B cell (primary cell): ENCODE measurements at regions not wholly inside any gene's neighbourhood (a gene's known extent, or its start where the extent isn't known, plus 50 kb on each side); places are given as distances from the start of the nearest gene placed in this dataset.

Experiments
- ATAC-seq: fragments of 200-7000 bp; cut with Tn5 transposase; one replicate; pipeline ENCODE4 v1.10.0; 2021; ENCODE audit warnings: low read depth, mild to moderate bottlenecking, moderate number of reproducible peaks, moderate library complexity
- CTCF ChIA-PET: fragments of 350-600 bp; sonication (Branson Sonifier 250); formaldehyde crosslinking; loops from one replicate; lab custom pipeline; 2021; ENCODE audit warnings: antibody characterized with exemption, inconsistent platforms; lab: Charles Lee
- POLR2A ChIA-PET: fragments of 350-600 bp; sonication (Branson Sonifier 250); formaldehyde crosslinking; loops from one replicate; lab custom pipeline; 2021; ENCODE audit warnings: antibody characterized with exemption; lab: Charles Lee
- DNase-seq: peaks from one replicate; pipeline ENCODE4 v3.0.0; 2013
- H2AFZ ChIP-seq: 2 replicates; pipeline ENCODE4 v1.6.1; 2012; ENCODE audit warnings: mild to moderate bottlenecking, low read depth, low read length; ENCODE audit not compliant: insufficient read depth, poor library complexity, severe bottlenecking
- H3K27ac ChIP-seq, 2 donors: 1 replicate in 1 of 2; 2 replicates in 1 of 2; pipeline ENCODE4 v1.5.1; 2012 to 2013; ENCODE audit warnings: low read length in 2 of 2, mild to moderate bottlenecking in 2 of 2, moderate library complexity in 1 of 2
- H3K27me3 ChIP-seq, 4 experiments: fragments of 200-600 bp in 1 of 4; sonication (generic) in 1 of 4; replicated peaks in 1 of 4; 1 replicate in 2 of 4; 2 replicates in 2 of 4; pipeline versions ENCODE4 v1.6.1 to v1.7.0; 2013 to 2016; ENCODE audit warnings: low read length in 3 of 4, mild to moderate bottlenecking in 2 of 4, mixed read lengths in 1 of 4, moderate library complexity in 1 of 4; ENCODE audit not compliant: insufficient read depth in 4 of 4, control insufficient read depth in 3 of 4; ENCODE audit errors: control extremely low read depth in 1 of 4
- H3K36me3 ChIP-seq, 2 experiments: replicated peaks in 1 of 2; 1 replicate in 1 of 2; 2 replicates in 1 of 2; pipeline versions ENCODE4 v1.6.1 to v1.7.1; 2013; ENCODE audit warnings: low read length in 1 of 2; ENCODE audit not compliant: insufficient read depth in 2 of 2, control insufficient read depth in 1 of 2; ENCODE audit errors: control extremely low read depth in 1 of 2, extremely low read depth in 1 of 2
- H3K4me1 ChIP-seq, 2 donors: fragments of 200-600 bp in 1 of 2; sonication (generic) in 1 of 2; 1 replicate in 1 of 2; 2 replicates in 1 of 2; pipeline versions ENCODE4 v1.5.1 to v1.6.1; 2013 to 2017; ENCODE audit warnings: low read length in 2 of 2; ENCODE audit not compliant: control insufficient read depth in 2 of 2, insufficient read depth in 2 of 2
- H3K4me2 ChIP-seq: replicated peaks from 2 replicates; pipeline ENCODE3; 2012; ENCODE audit warnings: mild to moderate bottlenecking, low read depth, low read length; ENCODE audit not compliant: poor library complexity, severe bottlenecking
- H3K4me3 ChIP-seq, 5 experiments: fragments of 200-600 bp in 1 of 5; sonication (generic) in 1 of 5; 1 replicate in 3 of 5; 2 replicates in 2 of 5; pipeline versions ENCODE4 v1.5.1 to v1.7.0; 2011 to 2016; ENCODE audit warnings: low read length in 4 of 5, mild to moderate bottlenecking in 4 of 5, low read depth in 2 of 5, control low read depth in 1 of 5, moderate library complexity in 1 of 5; ENCODE audit not compliant: insufficient read depth in 1 of 5; ENCODE audit errors: control extremely low read depth in 1 of 5, extremely low read depth in 1 of 5
- H3K79me2 ChIP-seq: fragments of 200-600 bp; sonication (generic); one replicate; pipeline ENCODE4 v1.6.0; 2016; ENCODE audit warnings: low read length; ENCODE audit not compliant: control insufficient read depth, insufficient read depth
- H3K9ac ChIP-seq: fragments of 200-600 bp; sonication (generic); 2 replicates; pipeline ENCODE4 v1.6.1; 2017; ENCODE audit warnings: mild to moderate bottlenecking, low read length, moderate library complexity
- H3K9me3 ChIP-seq, 3 donors: one replicate each; pipeline versions ENCODE4 v1.6.1 to v1.7.1; 2013; ENCODE audit warnings: low read length in 2 of 3; ENCODE audit not compliant: control insufficient read depth in 2 of 3, insufficient read depth in 1 of 3; ENCODE audit errors: control extremely low read depth in 1 of 3
- H4K20me1 ChIP-seq: 2 replicates; pipeline ENCODE4 v1.6.0; 2012; ENCODE audit warnings: mild to moderate bottlenecking, low read length; ENCODE audit not compliant: insufficient read depth, control insufficient read depth, poor library complexity, severe bottlenecking
- H3K27ac Mint-ChIP-seq: one replicate; pipeline ENCODE4 v1.8.0; 2021; ENCODE audit warnings: mixed read lengths
- H3K27me3 Mint-ChIP-seq: one replicate; pipeline ENCODE4 v1.8.0; 2021; ENCODE audit warnings: mixed read lengths
- H3K4me1 Mint-ChIP-seq: one replicate; pipeline ENCODE4 v1.8.0; 2021; ENCODE audit warnings: mixed read lengths
- H3K4me3 Mint-ChIP-seq: one replicate; pipeline ENCODE4 v1.8.0; 2021; ENCODE audit warnings: mixed read lengths
- H3K9me3 Mint-ChIP-seq: one replicate; pipeline ENCODE4 v1.8.0; 2022; ENCODE audit warnings: mixed read lengths; ENCODE audit not compliant: insufficient read depth
- EZH2 ChIP-seq: IDR thresholded peaks from 2 replicates; pipeline ENCODE4 v1.6.1; 2012; ENCODE audit warnings: borderline replicate concordance, low read depth, mild to moderate bottlenecking, moderate library complexity, low read length; ENCODE audit not compliant: insufficient read depth, poor library complexity, severe bottlenecking
- WGBS: methylation state at CpG from one replicate; pipeline ENCODE4 v1.1.5; 2013; ENCODE audit warnings: missing lambda C conversion rate; ENCODE audit not compliant: insufficient coverage; 5-methylcytosine and 5-hydroxymethylcytosine counted together
- intact Hi-C: fragments of 100-400 bp; cut with micrococcal nuclease; formaldehyde crosslinking; loops from one replicate; pipeline ENCODE4 v1.10.0; 2022
- TF ChIP-seq, protein P1 (sequence below): fragments of 200-600 bp; IDR thresholded peaks from one replicate; pipeline ENCODE4 v1.8.0; 2022; ENCODE audit warnings: antibody characterized with exemption, mild to moderate bottlenecking

DNA sequence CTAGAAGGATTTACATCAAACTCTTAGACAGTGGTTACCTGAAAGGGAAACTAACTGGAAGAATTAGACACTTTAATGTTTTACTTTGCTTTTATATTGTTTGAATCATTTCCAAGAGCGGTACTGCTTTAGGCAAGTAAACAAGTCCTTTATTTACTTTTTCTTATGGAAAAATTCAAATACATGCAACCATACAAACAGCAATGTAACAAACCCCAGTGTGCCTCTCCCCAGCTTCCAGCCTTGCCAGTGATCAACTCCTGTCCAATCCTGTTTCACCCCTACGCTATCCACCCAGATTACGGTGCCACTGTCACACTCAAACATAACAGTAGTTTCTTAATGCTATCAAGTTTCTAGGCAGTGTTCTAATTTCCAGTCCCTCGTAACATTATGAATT, 85.9 kb downstream of the C16orf95 start:
- no peaks in the 10 kb centered on the region for H3K9me3 Mint-ChIP-seq
- peaks cover 12% of the 10 kb centered on the region for H3K27me3 Mint-ChIP-seq
- DNase-seq = no peak

DNA sequence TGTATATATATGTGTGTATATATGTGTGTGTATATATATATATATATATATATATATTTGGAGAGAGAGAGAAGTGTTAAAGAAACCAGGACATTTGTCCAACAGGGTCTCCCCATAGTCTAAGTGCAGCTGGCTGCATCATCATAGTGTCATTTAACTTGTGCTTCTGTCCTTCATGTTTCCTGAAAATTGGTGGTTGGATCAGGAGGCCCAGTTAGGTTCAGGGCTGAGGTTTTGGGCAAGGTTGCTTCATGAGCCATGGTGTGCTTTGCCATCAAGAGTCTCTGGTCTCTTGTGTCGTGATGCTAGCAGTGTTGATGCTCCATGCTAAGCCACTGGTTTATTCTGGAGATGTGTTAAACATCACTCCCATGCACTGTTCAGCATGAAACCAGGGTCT, 85.3 kb downstream of the C16orf95 start:
- CTCF ChIA-PET = no interaction called here
- no CpG with 5 or more reads among the region's 1 CpG for WGBS

More for the DNA sequence above, 85.9 kb downstream of the C16orf95 start:
- no peak overlapping the region for H3K27ac ChIP-seq
- ChIA-PET POLR2A (no interaction called here), CTCF (no interaction called here)
- peaks cover 0 to 8% (median 0%) of the 10 kb centered on the region in 4 experiments for H3K27me3 ChIP-seq
- no peak overlapping the region for H3K4me3 Mint-ChIP-seq
- H3K9me3 ChIP-seq = peaks cover 0 to 4% (median 0%) of the 10 kb centered on the region in 3 donors
- peaks cover 10% of the 10 kb centered on the region for H3K4me1 Mint-ChIP-seq
- no peaks in the 10 kb centered on the region for H3K79me2 ChIP-seq
- whole genome bisulfite sequencing = 100% methylated on average over 2 of the region's 4 CpGs
- H3K36me3 ChIP-seq = no peaks in the 10 kb centered on the region
- peaks cover 8 to 9% of the 10 kb centered on the region in 2 donors for H3K4me1 ChIP-seq
- no peak overlapping the region for H2AFZ ChIP-seq
- H3K9ac ChIP-seq = no peak overlapping the region
- no peak overlapping the region for H3K4me3 ChIP-seq
- no peak for ATAC-seq
- TF ChIP-seq, protein P1, sequence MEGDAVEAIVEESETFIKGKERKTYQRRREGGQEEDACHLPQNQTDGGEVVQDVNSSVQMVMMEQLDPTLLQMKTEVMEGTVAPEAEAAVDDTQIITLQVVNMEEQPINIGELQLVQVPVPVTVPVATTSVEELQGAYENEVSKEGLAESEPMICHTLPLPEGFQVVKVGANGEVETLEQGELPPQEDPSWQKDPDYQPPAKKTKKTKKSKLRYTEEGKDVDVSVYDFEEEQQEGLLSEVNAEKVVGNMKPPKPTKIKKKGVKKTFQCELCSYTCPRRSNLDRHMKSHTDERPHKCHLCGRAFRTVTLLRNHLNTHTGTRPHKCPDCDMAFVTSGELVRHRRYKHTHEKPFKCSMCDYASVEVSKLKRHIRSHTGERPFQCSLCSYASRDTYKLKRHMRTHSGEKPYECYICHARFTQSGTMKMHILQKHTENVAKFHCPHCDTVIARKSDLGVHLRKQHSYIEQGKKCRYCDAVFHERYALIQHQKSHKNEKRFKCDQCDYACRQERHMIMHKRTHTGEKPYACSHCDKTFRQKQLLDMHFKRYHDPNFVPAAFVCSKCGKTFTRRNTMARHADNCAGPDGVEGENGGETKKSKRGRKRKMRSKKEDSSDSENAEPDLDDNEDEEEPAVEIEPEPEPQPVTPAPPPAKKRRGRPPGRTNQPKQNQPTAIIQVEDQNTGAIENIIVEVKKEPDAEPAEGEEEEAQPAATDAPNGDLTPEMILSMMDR = no peak
- TF ChIP-seq EZH2 = no peak
- intact Hi-C loops = no loop called here
- no peak overlapping the region for H3K27ac Mint-ChIP-seq
- no peak overlapping the region for H3K4me2 ChIP-seq
- no peaks in the 10 kb centered on the region for H4K20me1 ChIP-seq

More for the DNA sequence above, 85.3 kb downstream of the C16orf95 start:
- intact Hi-C loops = no loop called here
- Histone ChIP-seq H2AFZ (no peak overlapping the region), H3K4me2 (no peak overlapping the region), H3K36me3 (no peaks in the 10 kb centered on the region), H3K27me3 (peaks cover 0 to 11% (median 2%) of the 10 kb centered on the region in 4 experiments), H4K20me1 (no peaks in the 10 kb centered on the region), H3K79me2 (no peaks in the 10 kb centered on the region), H3K9me3 (peaks cover 0 to 4% (median 0%) of the 10 kb centered on the region in 3 donors), H3K4me3 (no peak overlapping the region), H3K27ac (no peak overlapping the region), H3K9ac (no peak overlapping the region), H3K4me1 (peaks cover 14 to 15% of the 10 kb centered on the region in 2 donors)
- TF ChIP-seq EZH2 = no peak
- TF ChIP-seq, protein P1 = no peak
- Mint-ChIP-seq H3K27ac (no peak overlapping the region), H3K4me1 (peaks cover 14% of the 10 kb centered on the region), H3K9me3 (no peaks in the 10 kb centered on the region), H3K4me3 (no peak overlapping the region), H3K27me3 (peaks cover 16% of the 10 kb centered on the region)
- ATAC-seq = no peak
- DNase-seq = no peak
- POLR2A ChIA-PET = no interaction called here
